Right lobe of liver (tissue), 6 donors: ENCODE measurements at regions not wholly inside any gene's neighbourhood (a gene's known extent, or its start where the extent isn't known, plus 50 kb on each side); places are given as distances from the start of the nearest gene placed in this dataset.

Experiments
- ATAC-seq, 4 donors: fragments of 200-7000 bp; cut with Tn5 transposase; one replicate each; pipeline ENCODE4 v1.9.1; 2020; ENCODE audit warnings: mild to moderate bottlenecking in 4 of 4, moderate library complexity in 4 of 4
- DNase-seq, 3 donors: peaks; one replicate each; pipeline ENCODE4 v3.0.0-alpha.2; 2020
- H3K27ac ChIP-seq, 3 donors: fragments of 200-600 bp; one replicate each; pipeline ENCODE4 v1.8.0; 2022
- H3K27me3 ChIP-seq, 2 donors: fragments of 200-600 bp; one replicate each; pipeline ENCODE4 v1.8.0; 2022
- H3K36me3 ChIP-seq, 4 donors: fragments of 200-600 bp; sonication (generic) in 1 of 4; one replicate each; pipeline versions ENCODE4 v1.5.1 to v1.8.0; 2017 to 2022; ENCODE audit warnings: control low read depth in 1 of 4
- H3K4me1 ChIP-seq, 4 donors: fragments of 200-600 bp; sonication (generic) in 1 of 4; one replicate each; pipeline versions ENCODE4 v1.5.1 to v1.8.0; 2017 to 2022; ENCODE audit warnings: control low read depth in 1 of 4
- H3K4me3 ChIP-seq, 3 donors: fragments of 200-600 bp; one replicate each; pipeline ENCODE4 v1.8.0; 2022
- H3K9me3 ChIP-seq, 4 donors: fragments of 200-600 bp; sonication (generic) in 1 of 4; one replicate each; pipeline versions ENCODE4 v1.5.1 to v1.8.0; 2017 to 2022; ENCODE audit warnings: control low read depth in 1 of 4
- CTCF ChIP-seq, 4 donors: fragments of 200-600 bp in 3 of 4; fragments of 450-650 bp in 1 of 4; IDR thresholded peaks; one replicate each; pipeline versions ENCODE4 v1.5.1 to v1.8.0; 2016 to 2022; ENCODE audit warnings: antibody characterized with exemption in 4 of 4, mild to moderate bottlenecking in 2 of 4
- POLR2A ChIP-seq: fragments of 450-650 bp; IDR thresholded peaks from one replicate; pipeline ENCODE4 v1.6.1; 2017; ENCODE audit warnings: antibody characterized with exemption, mild to moderate bottlenecking
- WGBS: methylation state at CpG from one replicate; pipeline ENCODE4 v1.1.6; 2018; ENCODE audit warnings: low coverage, low lambda C conversion rate; ENCODE audit not compliant: insufficient coverage; ENCODE audit errors: missing lambda C conversion rate; 5-methylcytosine and 5-hydroxymethylcytosine counted together
- intact Hi-C, 2 donors: fragments of 100-400 bp; cut with DNase I; formaldehyde crosslinking; loops; one replicate each; pipeline versions ENCODE4 v1.11.2 to v1.14.1; 2022
- donor health status: DM: no; HTN: yes; CAD: no.
- donor health status: DM: no; HTN: no; CAD: no.
- donor health status: DM: no; HTN: no; CAD: no.
- donor health status: DM: no; HTN: yes; CAD: no.
- donor health status: DM: no; HTN: yes; CAD: no.

GRCh38 chr15:68871507-68871906 lies 50.8 kb upstream of the ANP32A start:
- H3K36me3 ChIP-seq = no peaks in the 10 kb centered on the region
- peaks cover 0 to 5% (median 0%) of the 10 kb centered on the region in 4 donors for H3K4me1 ChIP-seq
- H3K9me3 ChIP-seq = no peaks in the 10 kb centered on the region
- intact Hi-C loops = loop anchor here in 1 of 2 donors (10.0 kb wide), 1 partner anchor 157 kb away; no protein-coding TSS in a partner anchor
- no peak overlapping the region for H3K4me3 ChIP-seq
- no peak overlapping the region for H3K27ac ChIP-seq
- no peak for DNase-seq
- no peak for ATAC-seq
- no peaks in the 10 kb centered on the region for H3K27me3 ChIP-seq
- TF ChIP-seq CTCF (IDR thresholded peaks at IDR 0.05) = no peak
- TF ChIP-seq POLR2A = no peak

GRCh38 chr15:68874788-68875187 lies 54.1 kb upstream of the ANP32A start:
- WGBS = 68% methylated on average over 3 of the region's 7 CpGs

DNA sequence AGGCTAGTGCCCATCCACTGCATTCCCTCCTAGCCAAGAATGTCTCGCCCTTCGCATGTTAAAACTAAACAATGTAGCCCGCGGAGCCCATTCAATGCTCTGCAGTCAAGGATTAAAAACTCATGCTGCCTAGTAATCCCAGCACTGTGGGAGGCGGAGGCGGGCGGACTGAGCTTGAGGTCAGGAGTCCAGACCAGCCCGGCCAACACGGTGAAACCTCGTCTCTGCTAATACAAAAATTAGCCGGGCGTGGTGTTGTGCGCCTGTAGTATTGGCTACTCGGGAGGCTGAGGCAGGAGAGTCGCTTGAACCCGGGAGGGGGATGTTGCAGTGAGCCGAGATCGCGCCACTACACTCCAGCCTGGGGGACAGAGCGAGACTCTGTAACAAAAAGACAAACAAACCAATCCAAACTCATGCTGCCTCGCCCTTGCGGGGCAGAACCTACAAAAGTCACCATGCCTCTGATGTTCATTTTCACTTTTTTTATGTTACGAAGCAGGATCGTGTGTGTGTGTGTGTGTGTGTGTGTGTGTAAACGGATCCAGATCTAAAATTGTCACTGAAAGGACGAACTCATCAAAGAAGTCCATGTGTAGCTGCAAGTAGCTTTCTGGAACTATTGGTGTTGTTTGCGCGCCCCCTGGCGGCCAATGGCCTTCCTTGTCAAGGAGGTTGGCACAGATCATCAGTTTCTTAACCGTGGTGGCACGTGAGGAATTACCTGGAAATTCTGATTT lies 54.8 kb upstream of the SPESP1 start:
- peak; percentile 75 to 92 (median 88) for TF ChIP-seq CTCF (IDR thresholded peaks at IDR 0.05)
- TF ChIP-seq POLR2A = no peak
- no peak overlapping the region for H3K27ac ChIP-seq
- H3K27me3 ChIP-seq = no peaks in the 10 kb centered on the region
- DNase-seq (peak; percentile 90 to 93 (median 93)), ATAC-seq (peak; percentile 93 to 97 (median 97))
- H3K4me1 ChIP-seq = peaks cover 0 to 5% (median 0%) of the 10 kb centered on the region in 4 donors
- intact Hi-C loops = loop anchor here (5.0 to 10.0 kb wide), 3 partner anchors 88 to 318 kb away; no protein-coding TSS in a partner anchor
- 10% methylated on average over 25 of the region's 31 CpGs for WGBS
- H3K36me3 ChIP-seq = no peaks in the 10 kb centered on the region
- H3K9me3 ChIP-seq = no peaks in the 10 kb centered on the region
- peak overlapping the region; percentile 35 to 51 (median 39) for H3K4me3 ChIP-seq

More at GRCh38 chr15:68874788-68875187, 54.1 kb upstream of the ANP32A start:
- H3K36me3 ChIP-seq = no peaks in the 10 kb centered on the region
- no peaks in the 10 kb centered on the region for H3K9me3 ChIP-seq
- peaks cover 0 to 5% (median 0%) of the 10 kb centered on the region in 4 donors for H3K4me1 ChIP-seq
- intact Hi-C loops = loop anchor here (5.0 to 10.0 kb wide), 3 partner anchors 87 to 317 kb away; no protein-coding TSS in a partner anchor
- no peak for TF ChIP-seq CTCF (IDR thresholded peaks at IDR 0.05)
- TF ChIP-seq POLR2A = no peak
- H3K27me3 ChIP-seq = no peaks in the 10 kb centered on the region
- no peak for DNase-seq
- H3K4me3 ChIP-seq = no peak overlapping the region
- H3K27ac ChIP-seq = no peak overlapping the region
- ATAC-seq = no peak

GRCh38 chr15:68877626-68878025 lies 52.7 kb upstream of the SPESP1 start:
- intact Hi-C loops = loop anchor here (5.0 to 10.0 kb wide), 3 partner anchors 90 to 320 kb away; no protein-coding TSS in a partner anchor
- 73% methylated on average over 5 of the region's 5 CpGs for WGBS
- Histone ChIP-seq H3K27ac (no peak overlapping the region), H3K9me3 (no peaks in the 10 kb centered on the region), H3K27me3 (no peaks in the 10 kb centered on the region), H3K4me3 (no peak overlapping the region), H3K4me1 (peaks cover 0 to 5% (median 0%) of the 10 kb centered on the region in 4 donors), H3K36me3 (no peaks in the 10 kb centered on the region)
- DNase-seq (no peak), ATAC-seq (no peak)
- no peak for TF ChIP-seq CTCF (IDR thresholded peaks at IDR 0.05)
- TF ChIP-seq POLR2A = no peak
